ENCODE measurements at regions not wholly inside any gene's neighbourhood (a gene's known extent, or its start where the extent isn't known, plus 50 kb on each side); places are given as distances from the start of the nearest gene placed in this dataset.
"Not testable (repeated sequence)": the region's sequence is repeated elsewhere in the genome, so short reads cannot be mapped to it uniquely, and the experiment has no call there.

- TF ChIP-seq CTCF (IDR thresholded peaks at IDR 0.05; ENCODE audit: low read depth, low read length), result no peak
- no peak for DNase-seq (ENCODE audit: low read depth, low spot score)
- no peak overlapping the region for H3K27ac ChIP-seq (ENCODE audit: low read depth, low read length)
- CTCF ChIA-PET, result no interaction called here
- POLR2A ChIA-PET, result no interaction called here
- H3K9me3 ChIP-seq (ENCODE audit: control insufficient read depth, insufficient read depth, low read length), result peaks cover 12% of the 10 kb centered on the region
- no peaks in the 10 kb centered on the region for H3K27me3 ChIP-seq (ENCODE audit: control insufficient read depth, insufficient read depth, low read length)
- no peak overlapping the region for H3K4me3 ChIP-seq (ENCODE audit: low read depth, low read length)
Measured at GRCh38 chr10:81439445-81439844, 435.5 kb upstream of the NRG3 start.

- H3K27me3 ChIP-seq (ENCODE audit: control insufficient read depth, insufficient read depth, low read length); POLR2A ChIA-PET; DNase-seq (ENCODE audit: low read depth, low spot score); CTCF ChIA-PET; H3K4me3 ChIP-seq (ENCODE audit: low read depth, low read length); H3K27ac ChIP-seq (ENCODE audit: low read depth, low read length): not testable (repeated sequence)
- peaks cover 12% of the 10 kb centered on the region for H3K9me3 ChIP-seq (ENCODE audit: control insufficient read depth, insufficient read depth, low read length)
Measured at GRCh38 chr10:81441624-81442023, 433.4 kb upstream of the NRG3 start.

GRCh38 chr10:81444242-81444929 lies 430.6 kb upstream of the NRG3 start:
- peaks cover 16% of the 10 kb centered on the region for H3K9me3 ChIP-seq (ENCODE audit: control insufficient read depth, insufficient read depth, low read length)
- no peaks in the 10 kb centered on the region for H3K27me3 ChIP-seq (ENCODE audit: control insufficient read depth, insufficient read depth, low read length)
- no peak overlapping the region for H3K4me3 ChIP-seq (ENCODE audit: low read depth, low read length)
- TF ChIP-seq CTCF (IDR thresholded peaks at IDR 0.05; ENCODE audit: low read depth, low read length), result no peak
- no peak overlapping the region for H3K27ac ChIP-seq (ENCODE audit: low read depth, low read length)
- ChIA-PET POLR2A (no interaction called here), CTCF (no interaction called here)
- DNase-seq (ENCODE audit: low read depth, low spot score), result no peak

GRCh38 chr10:81450651-81451050 lies 424.3 kb upstream of the NRG3 start:
- CTCF ChIA-PET, result no interaction called here

GRCh38 chr10:81472927-81473470 lies 402.0 kb upstream of the NRG3 start:
- DNase-seq (ENCODE audit: low read depth, low spot score), result no peak
- CTCF ChIA-PET, result no interaction called here
- POLR2A ChIA-PET, result no interaction called here
- no peak for TF ChIP-seq CTCF (IDR thresholded peaks at IDR 0.05; ENCODE audit: low read depth, low read length)
- Histone ChIP-seq H3K9me3 (ENCODE audit: control insufficient read depth, insufficient read depth, low read length) (peaks cover 20% of the 10 kb centered on the region), H3K27me3 (ENCODE audit: control insufficient read depth, insufficient read depth, low read length) (no peaks in the 10 kb centered on the region), H3K4me3 (ENCODE audit: low read depth, low read length) (no peak overlapping the region), H3K27ac (ENCODE audit: low read depth, low read length) (no peak overlapping the region)

More at GRCh38 chr10:81450651-81451050, 424.3 kb upstream of the NRG3 start:
- no peak overlapping the region for H3K27ac ChIP-seq (ENCODE audit: low read depth, low read length)
- no peak overlapping the region for H3K4me3 ChIP-seq (ENCODE audit: low read depth, low read length)
- no peak for TF ChIP-seq CTCF (IDR thresholded peaks at IDR 0.05; ENCODE audit: low read depth, low read length)
- H3K27me3 ChIP-seq (ENCODE audit: control insufficient read depth, insufficient read depth, low read length), result no peaks in the 10 kb centered on the region
- H3K9me3 ChIP-seq (ENCODE audit: control insufficient read depth, insufficient read depth, low read length), result peaks cover 21% of the 10 kb centered on the region; the same call in 1 of the 2 replicates
- POLR2A ChIA-PET, result no interaction called here
- DNase-seq (ENCODE audit: low read depth, low spot score), result no peak
